GM18505 (cell line): ENCODE measurements at regions not wholly inside any gene's neighbourhood (a gene's known extent, or its start where the extent isn't known, plus 50 kb on each side); places are given as distances from the start of the nearest gene placed in this dataset.
A peak's percentile ranks its signal among the peaks of the same experiment; 100 is the strongest.

Experiments used
- ATAC-seq: cut with Tn5 transposase; IDR thresholded peaks from one replicate; pipeline ENCODE4 v1.9.1; 2021; ENCODE audit not compliant: unreplicated experiment
- POLR2A ChIP-seq: IDR thresholded peaks from 4 replicates; pipeline ENCODE4 v1.6.1; 2011; ENCODE audit warnings: borderline replicate concordance; ENCODE audit not compliant: insufficient read depth, insufficient read length; ENCODE audit errors: extremely low read depth

GRCh38 chr6:105757512-105758200, 328.5 kb upstream of the PRDM1 start:
- TF ChIP-seq POLR2A, result no peak
- peak; percentile 91 for ATAC-seq

- no peak for TF ChIP-seq POLR2A
Measured at GRCh38 chr6:105755885-105756284, 330.3 kb upstream of the PRDM1 start.

GRCh38 chr6:105753620-105754211, 332.4 kb upstream of the PRDM1 start:
- no peak for TF ChIP-seq POLR2A
- ATAC-seq, result no peak

More at GRCh38 chr6:105755885-105756284, 330.3 kb upstream of the PRDM1 start:
- no peak for ATAC-seq

- TF ChIP-seq POLR2A, result no peak
- ATAC-seq, result no peak
Measured at GRCh38 chr6:105753207-105753606, 332.9 kb upstream of the PRDM1 start.

GRCh38 chr6:105750089-105750488, 336.0 kb upstream of the PRDM1 start:
- ATAC-seq, result no peak
- TF ChIP-seq POLR2A, result no peak

GRCh38 chr6:105748737-105749161, 337.4 kb upstream of the PRDM1 start:
- no peak for ATAC-seq
- no peak for TF ChIP-seq POLR2A

GRCh38 chr6:105747823-105748405, 338.2 kb upstream of the PRDM1 start:
- no peak for ATAC-seq
- TF ChIP-seq POLR2A, result no peak

- no peak for ATAC-seq
- TF ChIP-seq POLR2A, result no peak
Measured at GRCh38 chr6:105746509-105746908, 339.6 kb upstream of the PRDM1 start.

GRCh38 chr6:105746130-105746505, 340.0 kb upstream of the PRDM1 start:
- no peak for ATAC-seq
- no peak for TF ChIP-seq POLR2A

GRCh38 chr6:105745464-105746129, 340.5 kb upstream of the PRDM1 start:
- ATAC-seq, result no peak
- no peak for TF ChIP-seq POLR2A

- TF ChIP-seq POLR2A, result no peak
- ATAC-seq, result no peak
Measured at GRCh38 chr6:105744815-105745214, 341.3 kb upstream of the PRDM1 start.

GRCh38 chr6:105740946-105741645, 338.2 kb upstream of the PREP start:
- ATAC-seq, result no peak

GRCh38 chr6:105739764-105740163, 336.9 kb upstream of the PREP start:
- TF ChIP-seq POLR2A, result no peak
- no peak for ATAC-seq

More at GRCh38 chr6:105740946-105741645, 338.2 kb upstream of the PREP start:
- no peak for TF ChIP-seq POLR2A

- TF ChIP-seq POLR2A, result no peak
- ATAC-seq, result no peak
Measured at GRCh38 chr6:105733556-105734162, 330.8 kb upstream of the PREP start.

GRCh38 chr6:105728995-105729394, 326.1 kb upstream of the PREP start:
- no peak for ATAC-seq

More at GRCh38 chr6:105728995-105729394, 326.1 kb upstream of the PREP start:
- no peak for TF ChIP-seq POLR2A
